ENCODE measurements at regions not wholly inside any gene's neighbourhood (a gene's known extent, or its start where the extent isn't known, plus 50 kb on each side); places are given as distances from the start of the nearest gene placed in this dataset.

DNA sequence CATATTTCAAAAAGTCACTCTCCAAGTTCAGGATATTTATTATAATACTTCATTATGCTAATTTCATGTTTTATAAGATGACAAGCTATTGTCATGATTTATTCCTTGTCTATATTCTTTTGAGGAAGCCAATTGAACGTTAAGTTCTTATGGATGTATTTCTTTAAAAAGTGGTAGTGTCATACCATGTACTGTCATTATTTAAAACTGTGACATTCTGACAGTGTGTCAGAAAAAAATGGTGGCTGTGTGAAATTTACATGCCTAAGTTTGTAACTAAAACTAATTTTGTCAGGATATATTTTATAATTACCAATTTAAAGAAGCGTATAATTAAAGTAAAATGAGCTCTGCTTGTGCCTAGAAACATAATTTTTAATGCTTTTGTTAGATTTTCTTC lies 158.9 kb upstream of the HDAC9 start:
- 75 to 76% methylated on average over 2 of the region's 2 CpGs for WGBS, 2 donors

GRCh38 chr7:18337048-18337809 lies 158.3 kb upstream of the HDAC9 start:
- H3K36me3 ChIP-seq, result no peaks in the 10 kb centered on the region
- no peaks in the 10 kb centered on the region for H3K27me3 ChIP-seq
- H3K27ac ChIP-seq, result no peak overlapping the region
- TF ChIP-seq, protein P1, sequence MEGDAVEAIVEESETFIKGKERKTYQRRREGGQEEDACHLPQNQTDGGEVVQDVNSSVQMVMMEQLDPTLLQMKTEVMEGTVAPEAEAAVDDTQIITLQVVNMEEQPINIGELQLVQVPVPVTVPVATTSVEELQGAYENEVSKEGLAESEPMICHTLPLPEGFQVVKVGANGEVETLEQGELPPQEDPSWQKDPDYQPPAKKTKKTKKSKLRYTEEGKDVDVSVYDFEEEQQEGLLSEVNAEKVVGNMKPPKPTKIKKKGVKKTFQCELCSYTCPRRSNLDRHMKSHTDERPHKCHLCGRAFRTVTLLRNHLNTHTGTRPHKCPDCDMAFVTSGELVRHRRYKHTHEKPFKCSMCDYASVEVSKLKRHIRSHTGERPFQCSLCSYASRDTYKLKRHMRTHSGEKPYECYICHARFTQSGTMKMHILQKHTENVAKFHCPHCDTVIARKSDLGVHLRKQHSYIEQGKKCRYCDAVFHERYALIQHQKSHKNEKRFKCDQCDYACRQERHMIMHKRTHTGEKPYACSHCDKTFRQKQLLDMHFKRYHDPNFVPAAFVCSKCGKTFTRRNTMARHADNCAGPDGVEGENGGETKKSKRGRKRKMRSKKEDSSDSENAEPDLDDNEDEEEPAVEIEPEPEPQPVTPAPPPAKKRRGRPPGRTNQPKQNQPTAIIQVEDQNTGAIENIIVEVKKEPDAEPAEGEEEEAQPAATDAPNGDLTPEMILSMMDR (IDR thresholded peaks at IDR 0.05), result no peak
- TF ChIP-seq POLR2A (IDR thresholded peaks at IDR 0.05) (no peak), EP300 (IDR thresholded peaks at IDR 0.05) (no peak)
- DNase-seq (ENCODE audit: low spot score in 2 of 2), result no peak
- no peak overlapping the region for H3K4me3 ChIP-seq
- peaks cover 0 to 7% (median 2%) of the 10 kb centered on the region in 4 donors for H3K9me3 ChIP-seq
- 73 to 88% methylated on average over 5 of the region's 5 CpGs for WGBS, 2 donors
- H3K4me1 ChIP-seq, result no peaks in the 10 kb centered on the region

More for the DNA sequence above, 158.9 kb upstream of the HDAC9 start:
- Histone ChIP-seq H3K27ac (no peak overlapping the region), H3K9me3 (peaks cover 0 to 7% (median 2%) of the 10 kb centered on the region in 4 donors), H3K4me3 (no peak overlapping the region), H3K36me3 (no peaks in the 10 kb centered on the region), H3K27me3 (no peaks in the 10 kb centered on the region), H3K4me1 (no peaks in the 10 kb centered on the region)
- no peak for DNase-seq (ENCODE audit: low spot score in 2 of 2)
- no peak for TF ChIP-seq POLR2A (IDR thresholded peaks at IDR 0.05)
- TF ChIP-seq, protein P1 (IDR thresholded peaks at IDR 0.05), result no peak
- TF ChIP-seq EP300 (IDR thresholded peaks at IDR 0.05), result no peak

DNA sequence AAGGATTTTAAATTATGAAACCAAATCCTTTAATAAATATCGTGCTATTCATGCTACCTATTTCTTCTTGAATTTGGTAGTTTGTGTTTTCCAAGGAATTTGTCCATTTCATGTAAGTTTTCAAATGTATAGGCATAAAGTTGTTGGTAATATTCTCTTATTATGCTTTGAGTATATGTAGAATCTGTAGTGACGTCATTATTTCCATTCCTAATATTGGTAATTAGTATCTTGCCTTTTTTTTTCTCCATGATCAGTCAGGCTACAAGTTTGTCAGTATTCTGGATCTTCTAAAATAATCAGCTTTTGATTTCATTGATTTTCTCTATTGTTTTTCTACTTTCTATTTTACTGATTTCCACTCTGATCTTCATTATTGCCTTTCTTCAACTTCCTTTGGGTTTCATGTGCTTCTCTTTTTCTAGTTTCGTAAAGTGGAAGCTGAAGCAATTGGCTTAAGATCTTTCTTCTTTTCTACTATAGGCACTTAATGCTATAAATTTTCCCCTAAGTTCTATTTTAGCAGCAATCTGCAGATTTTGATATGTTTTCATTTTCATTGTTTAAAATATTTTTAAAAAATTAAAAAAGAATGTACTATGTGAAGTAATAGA lies 156.5 kb upstream of the HDAC9 start:
- WGBS, 2 donors, result 95% methylated on average over 3 of the region's 3 CpGs
- TF ChIP-seq POLR2A (IDR thresholded peaks at IDR 0.05) (no peak), EP300 (IDR thresholded peaks at IDR 0.05) (no peak)
- TF ChIP-seq, protein P1 (IDR thresholded peaks at IDR 0.05), result no peak
- Histone ChIP-seq H3K27ac (no peak overlapping the region), H3K4me1 (no peaks in the 10 kb centered on the region), H3K4me3 (no peak overlapping the region), H3K36me3 (no peaks in the 10 kb centered on the region), H3K9me3 (peaks cover 0 to 7% (median 2%) of the 10 kb centered on the region in 4 donors), H3K27me3 (no peaks in the 10 kb centered on the region)
- no peak for DNase-seq (ENCODE audit: low spot score in 2 of 2)

GRCh38 chr7:18341756-18342155 lies 153.8 kb upstream of the HDAC9 start:
- Histone ChIP-seq H3K36me3 (no peaks in the 10 kb centered on the region), H3K9me3 (peaks cover 0 to 7% (median 2%) of the 10 kb centered on the region in 4 donors), H3K27ac (no peak overlapping the region), H3K4me3 (no peak overlapping the region), H3K4me1 (peaks cover 0 to 21% (median 0%) of the 10 kb centered on the region in 4 donors), H3K27me3 (no peaks in the 10 kb centered on the region)
- 88 to 94% methylated on average over 2 of the region's 2 CpGs for WGBS, 2 donors
- TF ChIP-seq, protein P1 (IDR thresholded peaks at IDR 0.05), result no peak
- TF ChIP-seq POLR2A (IDR thresholded peaks at IDR 0.05) (no peak), EP300 (IDR thresholded peaks at IDR 0.05) (no peak)
- DNase-seq (ENCODE audit: low spot score in 2 of 2), result no peak

GRCh38 chr7:18343047-18343446 lies 152.5 kb upstream of the HDAC9 start:
- Histone ChIP-seq H3K4me1 (peaks cover 0 to 29% (median 0%) of the 10 kb centered on the region in 4 donors), H3K9me3 (peaks cover 0 to 7% (median 2%) of the 10 kb centered on the region in 4 donors), H3K4me3 (no peak overlapping the region), H3K27ac (no peak overlapping the region), H3K27me3 (no peaks in the 10 kb centered on the region), H3K36me3 (no peaks in the 10 kb centered on the region)
- 85 to 91% methylated on average over 2 of the region's 2 CpGs for WGBS, 2 donors
- TF ChIP-seq, protein P1 (IDR thresholded peaks at IDR 0.05), result no peak
- TF ChIP-seq POLR2A (IDR thresholded peaks at IDR 0.05) (no peak), EP300 (IDR thresholded peaks at IDR 0.05) (no peak)
- no peak for DNase-seq (ENCODE audit: low spot score in 2 of 2)

Data from tibial nerve (tissue), 4 donors.